Ammon's horn (tissue), 1 donor: ENCODE measurements at regions not wholly inside any gene's neighbourhood (a gene's known extent, or its start where the extent isn't known, plus 50 kb on each side); places are given as distances from the start of the nearest gene placed in this dataset.

Experiments used
- DNase-seq: peaks from one replicate; pipeline ENCODE4 v3.0.0-alpha.2; 2016; ENCODE audit warnings: low spot score

GRCh38 chr7:41524876-41525275 is 178.0 kb downstream of the INHBA start:
- DNase-seq, result no peak

- no peak for DNase-seq
These were observed 182.4 kb downstream of the INHBA start for GRCh38 chr7:41520445-41520844.

DNA sequence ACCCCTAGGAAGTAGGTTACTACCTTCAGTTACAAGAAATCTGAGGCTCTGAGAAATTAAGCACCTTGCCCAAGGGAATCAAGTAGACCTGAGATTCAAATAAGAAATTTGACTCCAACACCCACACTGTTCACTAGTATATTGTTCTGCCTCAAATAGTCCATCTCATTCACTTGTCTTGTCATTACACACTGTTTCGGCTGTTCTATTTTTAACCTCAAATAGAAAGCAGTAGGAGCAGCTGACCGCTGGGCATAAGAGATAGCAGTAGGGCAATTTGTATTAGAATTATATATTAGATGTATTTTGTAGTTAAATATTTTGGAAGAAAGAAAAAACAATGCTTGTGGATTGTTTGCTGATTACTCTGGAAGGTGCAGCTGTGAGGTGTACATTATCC is 185.1 kb downstream of the INHBA start:
- DNase-seq, result no peak

DNA sequence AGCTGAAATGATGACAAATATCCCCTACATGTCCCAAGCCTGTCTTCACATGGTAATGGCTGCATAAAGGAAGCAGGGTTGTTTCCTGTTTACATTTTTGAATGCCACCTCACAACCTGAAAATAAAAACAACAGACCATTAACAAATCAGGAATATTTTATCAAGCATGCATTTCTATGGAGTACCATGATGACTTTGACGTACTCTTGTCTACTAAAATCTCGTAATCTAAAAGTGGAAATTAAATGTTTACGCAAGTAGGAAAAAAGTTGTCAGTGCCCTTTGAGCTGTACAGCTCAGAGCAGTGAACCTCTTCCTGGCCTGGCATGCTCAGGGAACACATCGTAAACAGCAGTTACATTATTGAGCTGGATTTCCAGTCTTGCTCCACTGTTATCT is 194.1 kb downstream of the INHBA start:
- DNase-seq, result no peak

DNA sequence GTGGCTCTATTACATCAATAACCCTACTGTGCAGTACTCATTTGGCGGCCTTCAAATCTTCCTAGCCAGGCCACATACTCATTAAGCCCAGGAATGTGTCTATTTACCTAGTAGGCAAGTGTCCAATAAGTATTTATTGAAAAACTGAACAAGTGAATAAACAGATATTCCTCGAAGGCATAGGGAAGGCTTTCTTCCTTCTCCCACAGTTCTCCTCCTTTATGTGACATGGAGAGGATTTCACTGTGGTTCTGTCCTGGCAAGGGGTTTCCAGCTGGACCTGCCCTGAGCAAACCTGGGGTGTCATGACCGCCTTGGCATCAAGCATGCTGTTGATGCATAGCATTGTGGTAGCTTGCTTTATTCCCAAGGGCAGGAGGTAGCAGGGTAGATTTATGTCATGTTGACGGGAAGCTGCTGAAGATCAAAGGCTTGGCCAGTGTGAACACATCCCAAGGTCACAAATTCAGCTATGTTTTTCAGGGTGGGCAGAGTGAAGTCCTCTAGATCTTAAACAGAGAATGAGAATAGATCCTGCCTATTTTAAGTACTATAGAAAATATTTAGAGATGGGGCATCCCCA is 195.1 kb downstream of the INHBA start:
- no peak for DNase-seq

GRCh38 chr7:41504214-41504980 is 198.5 kb downstream of the INHBA start:
- DNase-seq, result no peak

GRCh38 chr7:41503438-41503837 is 199.5 kb downstream of the INHBA start:
- no peak for DNase-seq

DNA sequence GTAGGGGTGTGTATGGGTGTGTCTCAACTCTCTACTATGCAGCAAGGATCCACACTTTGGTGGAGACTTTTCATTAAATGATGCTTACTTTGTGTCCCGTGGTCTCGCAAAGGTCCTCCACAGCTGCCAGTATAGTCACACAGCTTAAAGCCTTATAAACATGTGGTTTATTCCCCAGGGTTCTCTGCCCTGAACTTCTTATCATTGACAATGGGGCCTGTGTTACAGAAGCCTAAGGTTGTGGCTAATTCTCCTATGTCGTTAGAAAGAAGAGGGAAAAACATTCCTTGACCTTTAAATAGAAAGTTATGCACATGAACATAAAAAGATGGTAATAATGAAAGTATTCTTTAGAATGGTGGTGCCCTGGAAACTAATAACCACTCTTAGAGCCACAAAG is 201.4 kb downstream of the INHBA start:
- no peak for DNase-seq

DNA sequence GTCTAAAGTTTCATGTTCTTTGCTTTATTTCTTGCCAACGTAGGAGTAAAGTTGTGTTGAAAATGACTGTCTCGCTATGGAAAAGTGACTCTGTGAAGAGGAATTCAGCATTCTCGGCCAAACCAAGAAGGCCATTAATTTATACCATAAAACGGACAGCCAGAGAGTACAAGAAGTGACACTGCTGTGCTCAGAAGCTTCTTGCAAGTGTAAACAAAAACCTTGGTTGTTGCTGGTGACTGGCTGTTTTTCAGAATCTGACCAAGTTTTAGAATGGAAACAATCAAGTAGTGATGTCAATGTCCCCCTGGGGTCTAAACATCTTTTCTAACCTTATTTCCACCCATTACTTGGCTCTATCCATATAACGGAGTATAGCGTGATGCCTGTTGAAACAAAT is 201.9 kb downstream of the INHBA start:
- no peak for DNase-seq

GRCh38 chr7:41492603-41493002 is 210.3 kb downstream of the INHBA start:
- DNase-seq, result no peak

- DNase-seq, result no peak
These were observed 210.9 kb downstream of the INHBA start for GRCh38 chr7:41491883-41492471.

GRCh38 chr7:41491308-41491707 is 211.6 kb downstream of the INHBA start:
- DNase-seq, result no peak

DNA sequence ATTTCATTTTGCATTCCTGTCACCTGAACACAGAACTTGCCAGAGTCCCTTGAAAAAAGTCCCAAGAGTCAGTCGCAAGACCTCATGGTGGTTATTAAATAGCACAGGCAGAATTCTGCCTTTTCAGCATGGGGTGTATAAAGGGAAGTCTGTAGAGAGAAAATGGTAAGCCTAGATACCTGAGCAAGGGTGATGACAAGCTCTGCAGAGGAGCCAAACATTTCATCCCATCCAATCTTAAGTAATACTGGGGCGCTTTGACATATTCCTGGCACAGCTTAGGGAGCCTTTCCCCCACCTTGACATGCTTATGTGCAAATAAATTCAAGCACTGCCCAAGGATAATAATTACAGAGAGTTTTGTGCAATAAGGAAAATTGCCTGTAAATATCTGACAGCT is 213.0 kb downstream of the INHBA start:
- DNase-seq, result no peak

DNA sequence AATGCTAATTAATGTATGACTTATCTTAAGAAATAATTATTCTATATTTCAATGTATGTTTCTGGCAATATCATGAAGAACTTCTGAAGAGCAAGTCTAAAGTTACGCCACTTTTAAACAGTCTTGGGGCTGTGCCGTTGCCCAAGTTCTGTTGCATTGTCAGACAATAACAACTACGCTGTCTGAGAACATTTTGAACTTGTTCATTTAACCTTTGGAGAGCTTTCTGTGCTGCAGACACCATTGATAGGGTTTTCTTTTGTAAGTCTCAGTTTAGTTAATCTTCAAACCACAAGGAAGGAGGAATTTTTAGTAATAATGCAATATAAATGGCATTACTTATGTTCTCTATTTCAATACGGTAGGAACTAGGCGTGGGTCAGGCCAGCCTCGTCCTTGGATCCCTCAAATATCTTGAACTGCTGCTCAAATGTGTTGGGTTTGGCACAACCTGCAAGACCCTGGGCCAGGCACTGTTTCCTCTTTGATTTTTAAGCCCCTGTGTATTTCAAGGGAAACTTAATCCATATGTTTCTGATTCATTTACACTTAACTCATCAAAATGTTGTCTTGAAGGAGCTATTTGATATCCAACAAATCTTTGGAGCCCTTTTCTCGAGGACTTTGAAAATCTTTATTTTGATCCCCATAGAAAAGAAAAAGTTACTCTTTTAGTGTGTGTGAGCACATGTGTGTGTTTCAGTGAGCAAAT is 215.5 kb downstream of the INHBA start:
- no peak for DNase-seq

DNA sequence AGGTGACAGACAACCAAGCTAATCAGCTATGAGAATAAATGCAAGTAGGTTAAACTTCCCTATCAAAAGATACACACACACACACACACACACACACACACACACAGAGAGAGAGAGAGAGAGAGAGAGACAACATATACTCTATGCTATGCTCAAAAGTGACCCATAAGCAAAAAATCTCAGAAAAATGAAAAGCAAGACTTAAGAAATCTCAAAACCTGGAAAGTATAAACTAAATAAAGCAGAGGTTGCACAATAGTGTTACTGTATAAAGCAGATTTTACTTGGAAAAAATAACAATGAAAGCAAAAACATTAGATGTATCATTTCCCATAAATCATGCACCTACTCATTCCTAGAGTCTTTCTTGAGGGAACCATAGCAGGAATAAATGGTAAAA is 221.5 kb downstream of the INHBA start:
- no peak for DNase-seq

- no peak for DNase-seq
These were observed 224.7 kb downstream of the INHBA start for GRCh38 chr7:41478187-41478586.

DNA sequence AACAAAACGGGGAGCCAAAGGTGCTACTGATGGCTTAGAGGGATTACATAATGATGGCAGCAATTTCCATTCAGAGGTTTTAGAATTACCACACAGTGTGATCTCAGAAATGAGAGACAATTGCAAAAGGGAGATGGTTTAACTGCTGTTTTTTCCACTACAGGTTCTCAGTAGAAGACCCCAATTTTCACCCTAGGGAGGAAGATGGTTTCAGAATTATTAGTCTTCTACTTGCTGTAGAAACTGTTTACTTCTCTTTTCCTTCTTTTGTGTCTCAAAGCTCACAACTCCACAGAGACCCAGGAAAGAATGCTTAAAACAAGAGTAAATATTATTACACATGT is 226.5 kb downstream of the INHBA start:
- DNase-seq, result no peak

DNA sequence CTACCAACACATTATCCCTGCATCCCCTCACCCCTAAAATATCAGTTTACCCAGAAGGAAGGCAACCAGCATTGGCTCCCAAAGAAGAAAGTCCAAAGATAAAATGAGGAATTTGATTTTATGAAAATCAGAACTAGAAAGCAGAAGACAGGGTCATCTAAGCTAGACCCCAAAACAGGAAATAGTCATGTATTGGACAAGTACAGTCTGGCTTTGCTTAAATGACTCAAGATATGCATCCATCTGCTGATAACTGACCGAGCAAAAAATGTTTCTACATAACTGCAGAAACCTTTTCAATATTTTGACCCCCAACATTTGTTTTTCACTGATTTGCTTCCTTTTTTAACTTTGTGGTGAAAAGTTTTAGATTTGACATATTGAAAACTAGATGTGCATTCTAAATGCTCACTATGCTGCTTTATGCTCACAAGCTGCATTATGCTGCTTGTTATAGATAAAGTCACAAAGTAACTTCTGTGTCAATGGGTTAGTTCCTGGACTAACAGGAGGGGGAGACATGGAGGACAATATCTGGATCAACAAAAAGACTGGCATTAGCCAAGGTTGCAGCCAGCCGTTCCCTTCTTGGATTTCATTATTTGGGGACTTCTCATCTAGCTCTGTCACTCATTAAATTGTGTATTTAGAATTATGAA is 227.0 kb downstream of the INHBA start:
- DNase-seq, result no peak

GRCh38 chr7:41472427-41473125 is 230.3 kb downstream of the INHBA start:
- no peak for DNase-seq

GRCh38 chr7:41470081-41470480 is 232.8 kb downstream of the INHBA start:
- DNase-seq, result no peak

- no peak for DNase-seq
These were observed 235.3 kb downstream of the INHBA start for GRCh38 chr7:41467596-41467995.
